K562 (cell line): ENCODE measurements at regions not wholly inside any gene's neighbourhood (a gene's known extent, or its start where the extent isn't known, plus 50 kb on each side); places are given as distances from the start of the nearest gene placed in this dataset.
"Not testable (repeated sequence)": the region's sequence is repeated elsewhere in the genome, so short reads cannot be mapped to it uniquely, and the experiment has no call there.

Source experiments
- ATAC-seq: fragments of 200-7000 bp; cut with Tn5 transposase; 3 replicates; pipeline ENCODE4 v1.9.1; 2020; ENCODE audit warnings: moderate library complexity
- BruUV-seq: library from RNA; stranded (reverse); fragments of 400-500 nt; replicated peaks from 2 replicates; lab custom pipeline; 2021; lab: Mats Ljungman, UMichigan
- CTCF ChIA-PET: fragments of 300-600 bp; formaldehyde crosslinking; extraction: SDS; loops from one replicate; lab custom pipeline; 2021; ENCODE audit warnings: low intra/inter-chr PET ratio; lab: Yijun Ruan, JAX
- POLR2A ChIA-PET: fragments of 300-600, 350-650 bp; sonication (Branson Sonifier 250); formaldehyde crosslinking; extraction: SDS; loops from one replicate; lab custom pipeline; 2021; ENCODE audit warnings: antibody characterized with exemption, inconsistent platforms; lab: Yijun Ruan, JAX
- DNase-seq, 4 experiments: peaks; one replicate each; pipeline versions ENCODE4 v3.0.0 to v3.0.0-alpha.2; 2011 to 2018; ENCODE audit warnings: low spot score in 3 of 4, mixed read lengths in 3 of 4; ENCODE audit errors: extremely low read depth in 1 of 4
- FAIRE-seq: peaks from 2 replicates; lab custom pipeline; 2011; peaks lifted over from hg19 to GRCh38; lab: Jason Lieb, UNC
- H2AFZ ChIP-seq: 2 replicates; pipeline ENCODE4 v1.6.0; 2011; ENCODE audit warnings: low read depth, low read length, control low read depth, inconsistent platforms
- H3K27ac ChIP-seq: fragments of 200-600 bp; 3 replicates; pipeline ENCODE4 v1.8.0; 2011; ENCODE audit warnings: low read depth, mild to moderate bottlenecking, control low read depth, inconsistent platforms, low read length, moderate library complexity, mixed read lengths; ENCODE audit errors: extremely low read depth
- H3K27me3 ChIP-seq, 2 experiments: fragments of 300-600 bp in 1 of 2; 2 replicates in 1 of 2; 3 replicates in 1 of 2; pipeline versions ENCODE4 v1.6.0 to v1.8.0; 2011; ENCODE audit warnings: inconsistent platforms in 2 of 2, low read length in 2 of 2, mild to moderate bottlenecking in 1 of 2, mixed read lengths in 1 of 2, moderate library complexity in 1 of 2; ENCODE audit not compliant: control insufficient read depth in 2 of 2, insufficient read depth in 2 of 2
- H3K36me3 ChIP-seq: fragments of 300-600 bp; 3 replicates; pipeline ENCODE4 v1.8.0; 2011; ENCODE audit warnings: mild to moderate bottlenecking, low read length, inconsistent platforms; ENCODE audit not compliant: control insufficient read depth, insufficient read depth
- H3K4me1 ChIP-seq, 2 experiments: fragments of 200-600 bp in 1 of 2; replicated peaks in 1 of 2; 2 replicates in 1 of 2; 3 replicates in 1 of 2; pipeline versions ENCODE4 v1.5.1 to v1.8.0; 2011; ENCODE audit warnings: inconsistent platforms in 2 of 2, low read length in 2 of 2, mild to moderate bottlenecking in 1 of 2, mixed read lengths in 1 of 2, moderate library complexity in 1 of 2; ENCODE audit not compliant: control insufficient read depth in 2 of 2, insufficient read depth in 2 of 2
- H3K4me2 ChIP-seq: 2 replicates; pipeline ENCODE4 v1.6.1; 2011; ENCODE audit warnings: low read length, control low read depth, inconsistent platforms, mixed read lengths; ENCODE audit not compliant: insufficient read depth
- H3K4me3 ChIP-seq: fragments of 200-600 bp; sonication (generic), shearing (Covaris generic); 2 replicates; pipeline ENCODE4 v1.5.1; 2016; ENCODE audit warnings: control low read depth, inconsistent platforms
- H3K79me2 ChIP-seq: fragments of 200-600 bp; 3 replicates; pipeline ENCODE4 v1.8.0; 2011; ENCODE audit warnings: low read length, inconsistent platforms; ENCODE audit not compliant: control insufficient read depth, insufficient read depth
- H3K9ac ChIP-seq, 2 experiments: 2 replicates each; pipeline versions ENCODE4 v1.6.0 to v1.6.1; 2011; ENCODE audit warnings: low read depth in 2 of 2, low read length in 2 of 2, control low read depth in 1 of 2, inconsistent platforms in 1 of 2, mild to moderate bottlenecking in 1 of 2, mixed read lengths in 1 of 2; ENCODE audit not compliant: insufficient read depth in 1 of 2
- H3K9me1 ChIP-seq: one replicate; pipeline ENCODE4 v1.6.0; 2011; ENCODE audit warnings: inconsistent platforms, mild to moderate bottlenecking, low read length, moderate library complexity; ENCODE audit not compliant: control insufficient read depth, insufficient read depth
- H3K9me3 ChIP-seq: replicated peaks from 2 replicates; pipeline ENCODE4 v1.5.1; 2011; ENCODE audit warnings: low read depth, low read length, inconsistent platforms; ENCODE audit not compliant: control insufficient read depth, insufficient read depth
- H4K20me1 ChIP-seq: replicated peaks from 2 replicates; pipeline ENCODE4 v1.6.1; 2011; ENCODE audit warnings: low read length, inconsistent platforms, mixed read lengths; ENCODE audit not compliant: control insufficient read depth, insufficient read depth
- ARNT ChIP-seq, 2 experiments: fragments of 450-650 bp; IDR thresholded peaks; 2 replicates each; pipeline ENCODE4 v1.6.1; 2016; ENCODE audit warnings: mild to moderate bottlenecking in 1 of 2
- CBFA2T3 ChIP-seq: fragments of 450-650 bp; IDR thresholded peaks from 2 replicates; pipeline ENCODE4 v1.6.1; 2017
- CC2D1A ChIP-seq: fragments of 450-650 bp; IDR thresholded peaks from 2 replicates; pipeline ENCODE4 v1.6.1; 2017; ENCODE audit warnings: mild to moderate bottlenecking
- CEBPG ChIP-seq, 3 experiments: fragments of 200-800 bp in 1 of 3; sonication (Bioruptor generic) in 1 of 3; sonication (generic) in 1 of 3; formaldehyde crosslinking in 1 of 3; IDR thresholded peaks in 2 of 3; conservative IDR thresholded peaks in 1 of 3; 2 replicates each; pipeline versions ENCODE4 v1.6.1 to v1.8.0; 2016 to 2022; ENCODE audit warnings: missing compliant biosample characterization in 2 of 3, missing genetic modification characterization in 2 of 3, mild to moderate bottlenecking in 1 of 3, missing genetic modification reagents in 1 of 3
- ELF4 ChIP-seq: fragments of 450-650 bp; formaldehyde crosslinking; IDR thresholded peaks from 2 replicates; pipeline ENCODE4 v1.4.0; 2022; ENCODE audit warnings: missing genetic modification characterization
- FOSL1 ChIP-seq: fragments of 200-800 bp; sonication (Bioruptor generic); conservative IDR thresholded peaks from 2 replicates; pipeline ENCODE4 v1.6.1; 2016; ENCODE audit warnings: missing genetic modification characterization, missing compliant biosample characterization
- FOXK2 ChIP-seq, 2 experiments: fragments of 450-650 bp; IDR thresholded peaks in 1 of 2; conservative IDR thresholded peaks in 1 of 2; 2 replicates each; pipeline ENCODE4 v1.6.1; 2016; ENCODE audit warnings: low read depth in 2 of 2, mild to moderate bottlenecking in 1 of 2
- HDAC1 ChIP-seq, 2 experiments: fragments of 450-650 bp; IDR thresholded peaks; 2 replicates each; pipeline ENCODE4 v1.6.1; 2016 to 2017; ENCODE audit warnings: inconsistent platforms in 1 of 2, mild to moderate bottlenecking in 1 of 2, moderate library complexity in 1 of 2
- JUND ChIP-seq, 2 experiments: IDR thresholded peaks; 2 replicates in 1 of 2; 3 replicates in 1 of 2; pipeline ENCODE4 v1.6.1; 2011; ENCODE audit warnings: borderline replicate concordance in 2 of 2, low read depth in 2 of 2, low read length in 2 of 2, improper control_type of control experiment in 1 of 2, missing biosample characterization in 1 of 2, missing genetic modification characterization in 1 of 2, missing genetic modification reagents in 1 of 2
- KLF16 ChIP-seq: IDR thresholded peaks from 2 replicates; pipeline ENCODE4 v1.6.1; 2016; ENCODE audit warnings: antibody characterized with exemption
- MAFG ChIP-seq: fragments of 450-650 bp; conservative IDR thresholded peaks from 2 replicates; pipeline ENCODE4 v1.6.1; 2016; ENCODE audit warnings: missing genetic modification characterization, missing compliant biosample characterization
- MEIS2 ChIP-seq: fragments of 450-650 bp; IDR thresholded peaks from 2 replicates; pipeline ENCODE4 v1.6.1; 2014; ENCODE audit warnings: mild to moderate bottlenecking; ENCODE audit not compliant: partially characterized antibody
- NR2C1 ChIP-seq, 2 experiments: fragments of 450-650 bp; IDR thresholded peaks; 2 replicates each; pipeline ENCODE4 v1.6.1; 2017; ENCODE audit warnings: mild to moderate bottlenecking in 2 of 2, antibody characterized with exemption in 1 of 2, inconsistent platforms in 1 of 2, missing compliant biosample characterization in 1 of 2, missing genetic modification characterization in 1 of 2
- PHB2 ChIP-seq: fragments of 450-650 bp; IDR thresholded peaks from 2 replicates; pipeline ENCODE4 v1.6.1; 2017; ENCODE audit warnings: low read depth
- PHF21A ChIP-seq: fragments of 450-650 bp; IDR thresholded peaks from 2 replicates; pipeline ENCODE4 v1.6.1; 2017; ENCODE audit warnings: low read depth, borderline replicate concordance
- POLR2AphosphoS5 ChIP-seq: IDR thresholded peaks from 2 replicates; pipeline ENCODE4 v1.6.1; 2011; ENCODE audit warnings: mild to moderate bottlenecking, low read depth, low read length, moderate library complexity; ENCODE audit not compliant: control insufficient read depth, insufficient read depth
- RNF2 ChIP-seq: sonication (generic); IDR thresholded peaks from 2 replicates; pipeline ENCODE4 v1.6.1; 2016
- SMARCE1 ChIP-seq: fragments of 450-650 bp; IDR thresholded peaks from 2 replicates; pipeline ENCODE4 v1.7.1; 2016; ENCODE audit warnings: mild to moderate bottlenecking
- TAL1 ChIP-seq: fragments of 450-650 bp; IDR thresholded peaks from 2 replicates; pipeline ENCODE4 v1.6.1; 2016; ENCODE audit warnings: mild to moderate bottlenecking
- TEAD4 ChIP-seq, 2 experiments: sonication (generic) in 1 of 2; formaldehyde crosslinking in 1 of 2; IDR thresholded peaks; 2 replicates each; pipeline versions ENCODE4 v1.6.1 to v1.8.0; 2012 to 2022; ENCODE audit warnings: borderline replicate concordance in 1 of 2, inconsistent platforms in 1 of 2, low read length in 1 of 2, mild to moderate bottlenecking in 1 of 2, missing genetic modification reagents in 1 of 2
- ZNF316 ChIP-seq: fragments of 450-650 bp; IDR thresholded peaks from 2 replicates; pipeline ENCODE4 v1.6.1; 2016
- ZNF644 ChIP-seq: fragments of 200-800 bp; sonication (Bioruptor generic); IDR thresholded peaks from 2 replicates; pipeline ENCODE4 v1.6.1; 2016; ENCODE audit warnings: low read depth, missing genetic modification characterization, missing compliant biosample characterization
- WGBS: fragments of 100-300 bp; shearing (Covaris generic); methylation state at CpG from one replicate; pipeline ENCODE4 v1.1.6; 2016; ENCODE audit warnings: low coverage, mixed read lengths; ENCODE audit not compliant: insufficient coverage; ENCODE audit errors: missing lambda C conversion rate; 5-methylcytosine and 5-hydroxymethylcytosine counted together
- in situ Hi-C: fragments of 300-500 bp; cut with MboI; formaldehyde crosslinking; loops from 4 replicates; pipeline ENCODE4 v1.15.0; 2018; ENCODE audit warnings: inconsistent platforms, mixed read lengths
- intact Hi-C: fragments of 100-400 bp; cut with micrococcal nuclease; formaldehyde crosslinking; loops from 2 replicates; pipeline ENCODE4 v1.14.2; 2022
- TF ChIP-seq, protein P1 (sequence below): fragments of 450-650 bp; IDR thresholded peaks from 2 replicates; pipeline ENCODE4 v1.6.1; 2016; ENCODE audit warnings: missing biosample characterization, missing genetic modification characterization

GRCh38 chr1:221958161-221958562, 216.3 kb upstream of the DUSP10 start:
- in situ Hi-C loops; H3K36me3 ChIP-seq; H3K9me1 ChIP-seq; H3K27me3 ChIP-seq; H3K9me3 ChIP-seq; CTCF ChIA-PET; H3K79me2 ChIP-seq; H4K20me1 ChIP-seq; intact Hi-C loops; H3K4me3 ChIP-seq; BruUV-seq; TF ChIP-seq CEBPG (CRISPR knock-in tag; IDR thresholded peaks at IDR 0.05); JUND (IDR thresholded peaks at IDR 0.05; ENCODE audit: borderline replicate concordance, low read depth, low read length); TEAD4 (CRISPR knock-in tag; IDR thresholded peaks at IDR 0.05; ENCODE audit: borderline replicate concordance): not testable (repeated sequence)
- FAIRE-seq (peak; percentile 78), ATAC-seq (peak; percentile 59), DNase-seq (peak; percentile 33 to 84 (median 50))
- 11% methylated on average over 2 of the region's 2 CpGs for WGBS
- POLR2A ChIA-PET = interaction anchor here (0.6 kb wide), 1 partner anchor 268 kb away, joined by 3 read pairs; no protein-coding TSS in a partner anchor
- H3K4me2 ChIP-seq = 0 out of 2 replicates have a peak overlapping the region, but pooled peaks have one; percentile 17
- H2AFZ ChIP-seq = peak overlapping the region; percentile 73
- peaks cover 5 to 12% of the 10 kb centered on the region in 2 experiments; a peak in 4 of 5 replicates for H3K4me1 ChIP-seq
- peak overlapping the region; percentile 75 for H3K27ac ChIP-seq
- H3K9ac ChIP-seq = peak overlapping the region in 1 of 2 experiments; percentile 36; a peak in 1 of 4 replicates
- peak; percentile 37; the same call in 1 of the 2 replicates for TF ChIP-seq PHB2
- TF ChIP-seq CBFA2T3 = peak; percentile 93
- TF ChIP-seq, protein P1, sequence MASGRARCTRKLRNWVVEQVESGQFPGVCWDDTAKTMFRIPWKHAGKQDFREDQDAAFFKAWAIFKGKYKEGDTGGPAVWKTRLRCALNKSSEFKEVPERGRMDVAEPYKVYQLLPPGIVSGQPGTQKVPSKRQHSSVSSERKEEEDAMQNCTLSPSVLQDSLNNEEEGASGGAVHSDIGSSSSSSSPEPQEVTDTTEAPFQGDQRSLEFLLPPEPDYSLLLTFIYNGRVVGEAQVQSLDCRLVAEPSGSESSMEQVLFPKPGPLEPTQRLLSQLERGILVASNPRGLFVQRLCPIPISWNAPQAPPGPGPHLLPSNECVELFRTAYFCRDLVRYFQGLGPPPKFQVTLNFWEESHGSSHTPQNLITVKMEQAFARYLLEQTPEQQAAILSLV (tag) = peak; percentile 27; the same call in 1 of the 2 replicates
- TF ChIP-seq ZNF644 (tag) = 0 out of 2 replicates have a peak, but pooled peaks have one; percentile 37
- TF ChIP-seq CEBPG (tag; conservative IDR thresholded peaks at IDR 0.05 in 1 of 2, IDR thresholded peaks at IDR 0.05 in 1 of 2) = peak in 1 of 2 experiments; percentile 29; a peak in 1 of 4 replicates
- peak; percentile 54; the same call in 1 of the 2 replicates for TF ChIP-seq RNF2
- peak; percentile 31; the same call in 1 of the 2 replicates for TF ChIP-seq ZNF316
- TF ChIP-seq FOXK2 (conservative IDR thresholded peaks at IDR 0.05 in 1 of 2, IDR thresholded peaks at IDR 0.05 in 1 of 2; ENCODE audit: low read depth in 2 of 2) = peak in 1 of 2 experiments; percentile 29; a peak in 1 of 4 replicates
- peak; percentile 54; the same call in 1 of the 2 replicates for TF ChIP-seq SMARCE1
- TF ChIP-seq ELF4 (CRISPR knock-in tag) = peak; percentile 79
- 0 out of 2 replicates have a peak, but pooled peaks have one; percentile 17 for TF ChIP-seq MAFG
- TF ChIP-seq NR2C1 (IDR thresholded peaks at IDR 0.05) = peak; percentile 36; the same call in 1 of the 2 replicates
- TF ChIP-seq NR2C1 (tag; IDR thresholded peaks at IDR 0.05) = peak; percentile 61
- peak; percentile 56; the same call in 2 of the 3 replicates for TF ChIP-seq JUND (tag; IDR thresholded peaks at IDR 0.05; ENCODE audit: borderline replicate concordance, low read depth, low read length)
- TF ChIP-seq HDAC1 (IDR thresholded peaks at IDR 0.05) = peak; percentile 33 to 94; a peak in 3 of 4 replicates
- peak; percentile 29 for TF ChIP-seq MEIS2
- TF ChIP-seq POLR2AphosphoS5 = peak; percentile 65; the same call in 1 of the 2 replicates
- 0 out of 2 replicates have a peak, but pooled peaks have one; percentile 57 for TF ChIP-seq PHF21A
- TF ChIP-seq KLF16 = peak; percentile 45; the same call in 1 of the 2 replicates
- peak; percentile 31 to 43; a peak in 2 of 4 replicates for TF ChIP-seq ARNT (IDR thresholded peaks at IDR 0.05)
- peak; percentile 68; the same call in 1 of the 2 replicates for TF ChIP-seq FOSL1 (tag)
- TF ChIP-seq TEAD4 (IDR thresholded peaks at IDR 0.05; ENCODE audit: low read length) = peak; percentile 81
- TF ChIP-seq CC2D1A = peak; percentile 78; the same call in 1 of the 2 replicates
- TF ChIP-seq TAL1 = peak; percentile 81
